ENCODE measurements at regions not wholly inside any gene's neighbourhood (a gene's known extent, or its start where the extent isn't known, plus 50 kb on each side); places are given as distances from the start of the nearest gene placed in this dataset.

GRCh38 chrX:81355436-81355835 is 153.5 kb downstream of the SH3BGRL start:
- TF ChIP-seq EZH2phosphoT487 (IDR thresholded peaks at IDR 0.05; ENCODE audit: insufficient read depth, low read depth) (no peak), EZH2 (IDR thresholded peaks at IDR 0.05; ENCODE audit: insufficient read depth, poor library complexity, severe bottlenecking) (no peak)
